Spleen (tissue), 7 donors: ENCODE measurements at regions not wholly inside any gene's neighbourhood (a gene's known extent, or its start where the extent isn't known, plus 50 kb on each side); places are given as distances from the start of the nearest gene placed in this dataset.

Experiments used
- POLR2A ChIP-seq, 3 donors: fragments of 450-650 bp; IDR thresholded peaks; one replicate each; pipeline ENCODE4 v1.5.1; 2017; ENCODE audit warnings: antibody characterized with exemption in 3 of 3, mild to moderate bottlenecking in 1 of 3
- TF ChIP-seq, protein P1 (sequence below), 11 experiments: fragments of 200-600 bp in 7 of 11; fragments of 450-650 bp in 4 of 11; sonication (generic) in 4 of 11; IDR thresholded peaks in 8 of 11; conservative IDR thresholded peaks in 3 of 11; 1 replicate in 7 of 11; 2 replicates in 4 of 11; pipeline versions ENCODE4 v1.4.0 to v1.8.0; 2016 to 2021; ENCODE audit warnings: antibody characterized with exemption in 11 of 11, inconsistent platforms in 4 of 11, mild to moderate bottlenecking in 1 of 11
- donor health status: DM: no; HTN: no; CAD: no; lungs with moderate emphysema.
- donor health status: DM: no; HTN: no; CAD: no.
- donor health status: DM: no; HTN: no; CAD: no.

DNA sequence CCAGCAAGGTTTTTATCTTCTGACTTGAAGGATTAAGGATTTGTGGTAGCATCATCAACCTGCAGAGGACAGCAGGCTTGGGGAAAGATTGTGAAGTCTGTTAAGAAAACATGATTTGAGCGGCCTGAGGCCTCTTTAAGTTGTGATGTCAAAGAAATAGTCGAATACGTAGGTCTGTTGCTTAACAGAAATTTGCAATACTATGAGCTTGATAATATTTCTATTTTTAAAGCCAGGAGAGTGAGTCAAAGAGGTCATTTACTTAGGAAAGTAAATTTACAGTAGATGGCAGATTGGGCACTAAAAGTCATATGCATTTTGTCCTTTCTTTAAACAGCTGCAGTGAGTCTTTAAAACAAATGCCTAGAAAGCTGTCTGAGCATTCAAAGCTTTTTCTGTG lies 336.3 kb downstream of the DIPK2A start:
- TF ChIP-seq, protein P1, sequence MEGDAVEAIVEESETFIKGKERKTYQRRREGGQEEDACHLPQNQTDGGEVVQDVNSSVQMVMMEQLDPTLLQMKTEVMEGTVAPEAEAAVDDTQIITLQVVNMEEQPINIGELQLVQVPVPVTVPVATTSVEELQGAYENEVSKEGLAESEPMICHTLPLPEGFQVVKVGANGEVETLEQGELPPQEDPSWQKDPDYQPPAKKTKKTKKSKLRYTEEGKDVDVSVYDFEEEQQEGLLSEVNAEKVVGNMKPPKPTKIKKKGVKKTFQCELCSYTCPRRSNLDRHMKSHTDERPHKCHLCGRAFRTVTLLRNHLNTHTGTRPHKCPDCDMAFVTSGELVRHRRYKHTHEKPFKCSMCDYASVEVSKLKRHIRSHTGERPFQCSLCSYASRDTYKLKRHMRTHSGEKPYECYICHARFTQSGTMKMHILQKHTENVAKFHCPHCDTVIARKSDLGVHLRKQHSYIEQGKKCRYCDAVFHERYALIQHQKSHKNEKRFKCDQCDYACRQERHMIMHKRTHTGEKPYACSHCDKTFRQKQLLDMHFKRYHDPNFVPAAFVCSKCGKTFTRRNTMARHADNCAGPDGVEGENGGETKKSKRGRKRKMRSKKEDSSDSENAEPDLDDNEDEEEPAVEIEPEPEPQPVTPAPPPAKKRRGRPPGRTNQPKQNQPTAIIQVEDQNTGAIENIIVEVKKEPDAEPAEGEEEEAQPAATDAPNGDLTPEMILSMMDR (IDR thresholded peaks at IDR 0.05 in 8 of 11, conservative IDR thresholded peaks at IDR 0.05 in 3 of 11): no peak
- no peak for TF ChIP-seq POLR2A (IDR thresholded peaks at IDR 0.05)
